SH-SY5Y (cell line): ENCODE measurements at regions not wholly inside any gene's neighbourhood (a gene's known extent, or its start where the extent isn't known, plus 50 kb on each side); places are given as distances from the start of the nearest gene placed in this dataset.

Experiments used
- GATA2 ChIP-seq: IDR thresholded peaks from 2 replicates; pipeline ENCODE4 v1.6.1; 2011; ENCODE audit warnings: mild to moderate bottlenecking, low read depth, low read length
- GATA3 ChIP-seq: IDR thresholded peaks from 2 replicates; pipeline ENCODE4 v1.6.1; 2011; ENCODE audit warnings: low read depth, mild to moderate bottlenecking, low read length, moderate library complexity

DNA sequence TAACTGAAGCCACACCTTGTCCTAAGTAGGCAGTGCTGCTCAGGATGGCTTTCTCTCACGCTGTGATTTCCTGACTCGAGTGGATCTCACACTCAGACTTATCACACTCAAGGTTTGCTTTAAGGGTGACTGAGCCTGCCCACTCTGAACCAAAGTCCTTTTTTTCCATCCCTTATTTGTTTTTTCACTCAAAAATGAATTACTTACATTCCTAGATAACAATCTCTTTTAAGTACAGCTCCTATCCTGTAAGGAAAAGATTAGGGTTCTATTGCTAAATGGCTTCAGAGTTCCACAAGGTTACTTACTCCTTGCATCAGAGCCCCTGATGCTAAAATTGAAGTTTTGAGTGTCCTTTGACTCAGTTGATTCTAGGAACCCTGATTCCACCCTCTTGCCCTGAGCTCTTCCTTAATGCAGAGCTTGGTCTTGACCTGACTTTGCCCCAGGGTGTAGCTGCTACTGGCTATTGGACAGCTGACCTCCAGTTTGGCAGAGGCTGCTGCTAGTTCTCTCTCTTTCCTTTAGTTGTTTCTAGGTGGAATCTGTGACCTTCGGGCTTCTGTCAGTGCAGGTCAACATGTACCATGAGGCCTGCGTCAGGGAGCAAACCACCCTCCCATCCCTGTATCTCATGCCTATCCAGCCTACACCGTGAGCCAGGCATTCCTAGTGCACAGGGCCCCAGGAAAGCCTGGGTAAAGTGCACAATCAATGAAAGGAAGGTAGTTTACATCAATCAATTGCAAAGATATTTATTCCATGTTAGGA, 80.1 kb upstream of the CD55 start:
- TF ChIP-seq GATA2 (peak; percentile 5; the same call in 1 of the 2 replicates), GATA3 (no peak)
